ACHN (cell line): ENCODE measurements at regions not wholly inside any gene's neighbourhood (a gene's known extent, or its start where the extent isn't known, plus 50 kb on each side); places are given as distances from the start of the nearest gene placed in this dataset.
"Not testable (repeated sequence)": the region's sequence is repeated elsewhere in the genome, so short reads cannot be mapped to it uniquely, and the experiment has no call there.

Experiments used
- DNase-seq: peaks from one replicate; pipeline ENCODE4 v3.0.0-alpha.2; 2015
- in situ Hi-C: cut with HindIII; loops from 2 replicates; pipeline ENCODE4 v1.10.0; 2017; ENCODE audit warnings: low sequenced_read_pairs, low pct_ligation_motif_present, low pct_unique_long_range_greater_than_20kb

DNA sequence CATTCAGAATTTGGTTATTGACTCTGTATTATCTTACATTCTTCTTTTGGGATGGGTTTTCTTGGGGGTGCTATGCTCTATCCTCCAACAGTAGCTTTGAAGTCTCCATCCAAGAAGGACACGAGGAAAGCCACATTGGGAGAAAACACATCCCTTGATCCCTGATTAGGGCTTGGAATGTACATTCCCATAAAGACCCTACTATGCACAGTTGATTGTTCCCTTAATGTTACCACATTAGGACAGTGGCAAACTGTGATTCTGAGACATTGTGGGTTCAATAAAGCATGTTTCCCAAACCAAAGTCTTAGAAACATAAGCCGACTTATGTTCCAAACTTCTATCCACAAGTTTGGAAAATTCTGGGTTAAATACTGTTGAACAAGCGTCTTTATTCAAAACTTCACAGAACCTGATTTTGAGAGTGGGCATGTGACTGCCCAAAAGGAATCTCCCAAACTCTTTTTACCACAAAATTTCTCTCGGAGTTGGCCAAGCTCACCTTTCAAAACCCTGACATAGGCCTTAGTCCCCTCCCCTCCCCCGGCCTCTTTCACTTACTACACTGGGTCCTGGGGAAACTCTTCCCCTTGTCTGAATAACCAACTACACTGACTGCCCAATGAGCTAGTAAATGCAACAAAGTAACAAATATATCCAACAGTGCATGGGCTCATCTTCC, 177.0 kb upstream of the KAZN start:
- in situ Hi-C loops, result no loop called here
- no peak for DNase-seq

DNA sequence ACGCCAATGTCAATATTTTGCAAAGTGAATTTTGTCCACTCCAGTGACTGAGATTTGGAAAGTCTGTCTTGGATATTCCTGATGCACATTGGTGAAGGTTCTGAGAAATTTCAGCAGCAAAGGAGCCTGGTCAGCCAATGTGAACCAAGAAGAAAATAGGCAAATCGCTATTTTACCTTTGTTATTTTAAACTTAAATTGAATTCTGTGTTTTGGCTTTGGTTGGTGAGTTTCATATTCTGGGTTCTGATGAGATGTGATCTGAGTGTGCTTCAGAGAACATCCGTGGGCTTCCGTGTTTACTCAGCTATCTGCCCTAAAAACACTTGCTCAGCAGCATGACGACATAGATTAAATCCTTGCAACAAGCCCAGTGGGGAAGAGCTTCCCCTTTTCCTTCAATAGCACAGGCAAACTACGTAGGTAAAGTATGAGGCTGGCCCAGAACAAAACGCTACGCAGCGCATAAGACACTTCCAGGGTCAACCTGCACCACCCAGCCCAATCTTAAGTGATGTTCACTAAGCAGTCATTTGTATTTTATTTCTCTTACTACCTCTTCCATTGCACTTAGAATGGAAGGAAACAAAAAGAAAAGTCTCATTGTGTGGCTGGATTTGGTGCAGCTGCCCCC, 176.4 kb upstream of the KAZN start:
- DNase-seq, result no peak
- in situ Hi-C loops, result no loop called here

DNA sequence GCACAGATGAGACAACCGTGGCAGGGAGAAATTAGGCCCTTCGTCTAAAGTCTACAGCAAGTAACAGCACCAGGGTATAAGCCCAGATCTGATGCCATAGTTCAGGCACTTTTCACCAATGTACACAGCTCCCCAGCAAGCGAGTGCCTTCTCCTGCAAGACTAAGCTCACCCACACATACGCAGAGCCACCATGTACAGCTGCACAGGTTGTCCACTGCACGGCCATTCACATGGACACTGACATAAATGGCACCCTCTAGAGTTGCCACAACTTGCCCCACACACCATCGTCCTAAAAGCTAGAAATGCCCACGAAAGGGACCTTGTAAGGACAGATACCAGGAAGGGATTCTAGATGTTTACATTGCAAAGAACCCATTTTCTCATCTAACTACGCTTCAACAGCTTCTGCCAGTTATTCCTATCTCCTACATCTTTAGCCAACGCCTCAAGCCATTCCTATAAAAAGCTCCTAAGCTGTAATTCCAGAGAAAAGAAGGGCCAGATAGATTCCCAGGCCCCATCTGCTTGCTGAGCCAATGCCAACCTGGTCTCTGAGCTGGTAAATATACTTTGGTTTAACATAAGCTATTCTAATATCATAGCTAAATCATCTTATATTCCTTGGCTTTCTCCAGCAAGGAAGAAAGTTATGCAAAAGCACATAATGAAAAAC, 174.0 kb upstream of the KAZN start:
- in situ Hi-C loops, result no loop called here
- no peak for DNase-seq

- DNase-seq, result no peak
- in situ Hi-C loops, result no loop called here
Observed at GRCh38 chr1:14426854-14427253, 171.6 kb upstream of the KAZN start.

GRCh38 chr1:14429577-14429976, 168.9 kb upstream of the KAZN start:
- in situ Hi-C loops, result no loop called here
- no peak for DNase-seq

GRCh38 chr1:14432728-14433127, 165.8 kb upstream of the KAZN start:
- in situ Hi-C loops, DNase-seq: not testable (repeated sequence)

GRCh38 chr1:14435368-14436023, 163.0 kb upstream of the KAZN start:
- in situ Hi-C loops, result no loop called here
- DNase-seq, result peak; percentile 8

- in situ Hi-C loops, result no loop called here
- no peak for DNase-seq
Observed at GRCh38 chr1:14437417-14437918, 161.0 kb upstream of the KAZN start.

GRCh38 chr1:14438127-14438769, 160.2 kb upstream of the KAZN start:
- in situ Hi-C loops, result no loop called here
- DNase-seq, result no peak

- in situ Hi-C loops, result no loop called here
- DNase-seq, result no peak
Observed at GRCh38 chr1:14439015-14439414, 159.5 kb upstream of the KAZN start.

GRCh38 chr1:14440166-14440565, 158.3 kb upstream of the KAZN start:
- in situ Hi-C loops, result no loop called here
- DNase-seq, result no peak

GRCh38 chr1:14440731-14441130, 157.8 kb upstream of the KAZN start:
- no peak for DNase-seq
- in situ Hi-C loops, result no loop called here

- DNase-seq, result no peak
- in situ Hi-C loops, result no loop called here
Observed at GRCh38 chr1:14441302-14441741, 157.2 kb upstream of the KAZN start.

- no peak for DNase-seq
- in situ Hi-C loops, result no loop called here
Observed at GRCh38 chr1:14442669-14443068, 155.8 kb upstream of the KAZN start.

GRCh38 chr1:14443164-14443787, 155.2 kb upstream of the KAZN start:
- no peak for DNase-seq
- in situ Hi-C loops, result no loop called here

GRCh38 chr1:14451217-14451616, 147.3 kb upstream of the KAZN start:
- DNase-seq, result no peak
- in situ Hi-C loops, result no loop called here

- no peak for DNase-seq
- in situ Hi-C loops, result no loop called here
Observed at GRCh38 chr1:14452551-14452950, 145.9 kb upstream of the KAZN start.

- in situ Hi-C loops, result no loop called here
- no peak for DNase-seq
Observed at GRCh38 chr1:14460173-14460572, 138.3 kb upstream of the KAZN start.
